H1 (cell line): ENCODE measurements at regions not wholly inside any gene's neighbourhood (a gene's known extent, or its start where the extent isn't known, plus 50 kb on each side); places are given as distances from the start of the nearest gene placed in this dataset.

Experiments
- CTCF ChIA-PET: fragments of 300-600 bp; sonication (Branson Sonifier 250); formaldehyde crosslinking; loops from one replicate; lab custom pipeline; 2021; ENCODE audit not compliant: partially characterized antibody; lab: Charles Lee
- POLR2A ChIA-PET: fragments of 300-600 bp; sonication (Branson Sonifier 250); formaldehyde crosslinking; loops from one replicate; lab custom pipeline; 2021; ENCODE audit warnings: inconsistent platforms; ENCODE audit not compliant: partially characterized antibody; lab: Charles Lee
- DNase-seq, 2 experiments: peaks; one replicate each; pipeline versions ENCODE4 v3.0.0 to v3.0.0-alpha.2; 2010 to 2022; ENCODE audit warnings: low spot score in 2 of 2, low read depth in 1 of 2, mixed read lengths in 1 of 2
- FAIRE-seq: peaks from 2 replicates; lab custom pipeline; 2011; peaks lifted over from hg19 to GRCh38; lab: Jason Lieb, UNC
- H2AFZ ChIP-seq: 2 replicates; pipeline ENCODE4 v1.8.1; 2012; ENCODE audit warnings: low read length, inconsistent platforms
- H2AK5ac ChIP-seq: 2 replicates; pipeline ENCODE4 v1.6.1; 2013; ENCODE audit warnings: low read depth, low read length
- H2BK120ac ChIP-seq: replicated peaks from 2 replicates; pipeline ENCODE3; 2013; ENCODE audit warnings: low read depth, low read length, inconsistent platforms
- H2BK12ac ChIP-seq: 2 replicates; pipeline ENCODE4 v1.6.1; 2013; ENCODE audit warnings: low read depth, low read length
- H2BK15ac ChIP-seq: 2 replicates; pipeline ENCODE4 v1.6.1; 2013; ENCODE audit warnings: low read length
- H2BK20ac ChIP-seq: 2 replicates; pipeline ENCODE4 v1.6.1; 2013; ENCODE audit warnings: low read length
- H2BK5ac ChIP-seq: 2 replicates; pipeline ENCODE4 v1.6.1; 2013; ENCODE audit warnings: low read depth, low read length
- H3K14ac ChIP-seq: 2 replicates; pipeline ENCODE4 v1.6.1; 2013; ENCODE audit warnings: inconsistent platforms; ENCODE audit not compliant: insufficient read length
- H3K18ac ChIP-seq: 2 replicates; pipeline ENCODE4 v1.6.1; 2013; ENCODE audit warnings: low read length; ENCODE audit errors: extremely low read depth
- H3K23ac ChIP-seq: 2 replicates; pipeline ENCODE4 v1.6.1; 2013; ENCODE audit warnings: inconsistent platforms; ENCODE audit not compliant: insufficient read length
- H3K23me2 ChIP-seq: 2 replicates; pipeline ENCODE4 v1.6.1; 2013; ENCODE audit warnings: low read depth, low read length
- H3K27ac ChIP-seq: 2 replicates; pipeline ENCODE4 v1.6.1; 2011; ENCODE audit warnings: low read depth, low read length, inconsistent platforms
- H3K27me3 ChIP-seq, 4 experiments: replicated peaks in 1 of 4; 1 replicate in 1 of 4; 2 replicates in 3 of 4; pipeline versions ENCODE4 v1.6.1 to v1.8.1; 2011 to 2013; ENCODE audit warnings: low read length in 3 of 4, mild to moderate bottlenecking in 3 of 4, inconsistent platforms in 2 of 4, mixed read lengths in 2 of 4, moderate library complexity in 1 of 4; ENCODE audit not compliant: control insufficient read depth in 3 of 4, insufficient read depth in 3 of 4; ENCODE audit errors: extremely low read depth in 1 of 4
- H3K36me3 ChIP-seq, 4 experiments: 2 replicates each; pipeline versions ENCODE4 v1.6.1 to v1.8.1; 2011 to 2013; ENCODE audit warnings: mild to moderate bottlenecking in 4 of 4, low read length in 3 of 4, moderate library complexity in 2 of 4, control low read depth in 1 of 4, inconsistent platforms in 1 of 4; ENCODE audit not compliant: insufficient read depth in 4 of 4, control insufficient read depth in 2 of 4
- H3K4ac ChIP-seq: replicated peaks from 2 replicates; pipeline ENCODE3; 2013; ENCODE audit warnings: low read length, low read depth, mixed read lengths, inconsistent platforms; ENCODE audit not compliant: insufficient read length
- H3K4me1 ChIP-seq, 4 experiments: replicated peaks in 1 of 4; 1 replicate in 1 of 4; 2 replicates in 3 of 4; pipeline versions ENCODE4 v1.6.1 to v1.8.1; 2011 to 2013; ENCODE audit warnings: low read length in 3 of 4, inconsistent platforms in 2 of 4, mixed read lengths in 1 of 4; ENCODE audit not compliant: insufficient read depth in 4 of 4, control insufficient read depth in 3 of 4
- H3K4me2 ChIP-seq, 2 experiments: 2 replicates each; pipeline versions ENCODE4 v1.6.1 to v1.8.1; 2011 to 2013; ENCODE audit warnings: low read depth in 2 of 2, low read length in 2 of 2, control low read depth in 1 of 2, inconsistent platforms in 1 of 2, mild to moderate bottlenecking in 1 of 2; ENCODE audit not compliant: insufficient read depth in 1 of 2
- H3K4me3 ChIP-seq, 4 experiments: fragments of 200-600, 300-600 bp in 1 of 4; sonication (generic), shearing (Covaris generic), sonication (Bioruptor Twin) in 1 of 4; 2 replicates each; pipeline versions ENCODE4 v1.5.1 to v1.8.1; 2011 to 2016; ENCODE audit warnings: low read length in 4 of 4, low read depth in 3 of 4, control low read depth in 2 of 4, inconsistent platforms in 2 of 4, mild to moderate bottlenecking in 2 of 4, mixed read lengths in 1 of 4, moderate library complexity in 1 of 4; ENCODE audit not compliant: insufficient read depth in 2 of 4; ENCODE audit errors: extremely low read depth in 1 of 4
- H3K56ac ChIP-seq: replicated peaks from 2 replicates; pipeline ENCODE3; 2013; ENCODE audit warnings: low read depth, mild to moderate bottlenecking, mixed read lengths, low read length, inconsistent platforms; ENCODE audit not compliant: insufficient read length
- H3K79me1 ChIP-seq: 2 replicates; pipeline ENCODE4 v1.6.1; 2013; ENCODE audit warnings: low read depth, low read length, control low read depth
- H3K79me2 ChIP-seq, 2 experiments: 2 replicates each; pipeline versions ENCODE4 v1.6.1 to v1.8.1; 2012 to 2013; ENCODE audit warnings: low read length in 2 of 2, mild to moderate bottlenecking in 2 of 2, inconsistent platforms in 1 of 2; ENCODE audit not compliant: insufficient read depth in 2 of 2, control insufficient read depth in 1 of 2
- H3K9ac ChIP-seq, 4 experiments: replicated peaks in 1 of 4; 1 replicate in 1 of 4; 2 replicates in 3 of 4; pipeline versions ENCODE4 v1.6.1 to v1.8.1; 2011 to 2013; ENCODE audit warnings: low read depth in 3 of 4, low read length in 3 of 4, control low read depth in 2 of 4, mild to moderate bottlenecking in 2 of 4, moderate library complexity in 2 of 4, inconsistent platforms in 1 of 4; ENCODE audit errors: extremely low read depth in 1 of 4
- H3K9me3 ChIP-seq, 2 experiments: 2 replicates each; pipeline versions ENCODE4 v1.6.1 to v1.8.1; 2012 to 2013; ENCODE audit warnings: mild to moderate bottlenecking in 2 of 2, moderate library complexity in 2 of 2, control low read depth in 1 of 2, inconsistent platforms in 1 of 2, low read depth in 1 of 2, low read length in 1 of 2, mixed read lengths in 1 of 2; ENCODE audit not compliant: insufficient read depth in 2 of 2
- H4K20me1 ChIP-seq, 2 experiments: replicated peaks in 1 of 2; 2 replicates each; pipeline versions ENCODE3 to v1.8.1; 2011 to 2013; ENCODE audit warnings: inconsistent platforms in 2 of 2, low read length in 2 of 2, mild to moderate bottlenecking in 1 of 2; ENCODE audit not compliant: insufficient read depth in 2 of 2, control insufficient read depth in 1 of 2
- H4K5ac ChIP-seq: 2 replicates; pipeline ENCODE4 v1.6.1; 2013; ENCODE audit warnings: low read length, low read depth, mixed read lengths, inconsistent platforms; ENCODE audit not compliant: insufficient read length
- H4K8ac ChIP-seq: 2 replicates; pipeline ENCODE4 v1.8.0; 2013; ENCODE audit warnings: mild to moderate bottlenecking, moderate library complexity, low read length, inconsistent platforms; ENCODE audit not compliant: insufficient read depth; ENCODE audit errors: extremely low read depth
- H4K91ac ChIP-seq: replicated peaks from 2 replicates; pipeline ENCODE3; 2013; ENCODE audit warnings: low read length, mixed read lengths, inconsistent platforms; ENCODE audit not compliant: insufficient read length
- CEBPB ChIP-seq: IDR thresholded peaks from 2 replicates; pipeline ENCODE4 v1.6.1; 2012; ENCODE audit warnings: low read depth, low read length
- FOSL1 ChIP-seq: IDR thresholded peaks from 2 replicates; pipeline ENCODE4 v1.6.1; 2011; ENCODE audit warnings: mild to moderate bottlenecking, low read depth, low read length, moderate library complexity; ENCODE audit not compliant: insufficient read depth
- GABPA ChIP-seq: IDR thresholded peaks from 2 replicates; pipeline ENCODE4 v1.6.1; 2011; ENCODE audit warnings: mild to moderate bottlenecking, low read length, moderate library complexity, borderline replicate concordance; ENCODE audit not compliant: insufficient read depth
- HDAC2 ChIP-seq, 2 experiments: fragments of 300-600 bp in 1 of 2; sonication (generic) in 1 of 2; IDR thresholded peaks; 2 replicates each; pipeline ENCODE4 v1.6.1; 2011 to 2012; ENCODE audit warnings: low read depth in 2 of 2, low read length in 2 of 2, mild to moderate bottlenecking in 2 of 2, moderate library complexity in 2 of 2, borderline replicate concordance in 1 of 2, inconsistent platforms in 1 of 2
- KDM1A ChIP-seq: fragments of 200-600, 300-600 bp; sonication (generic); IDR thresholded peaks from 2 replicates; pipeline ENCODE4 v1.7.1; 2016; ENCODE audit warnings: mild to moderate bottlenecking, low read length, borderline replicate concordance
- KDM5A ChIP-seq: fragments of 200-600 bp; IDR thresholded peaks from 2 replicates; pipeline ENCODE4 v1.7.1; 2012; ENCODE audit warnings: mild to moderate bottlenecking, low read length, inconsistent platforms, mixed read lengths
- PHF8 ChIP-seq: fragments of 200-600 bp; sonication (generic); conservative IDR thresholded peaks from 2 replicates; pipeline ENCODE4 v1.7.1; 2012; ENCODE audit warnings: low read depth, mild to moderate bottlenecking, inconsistent platforms, low read length, moderate library complexity
- RBBP5 ChIP-seq: IDR thresholded peaks from 2 replicates; pipeline ENCODE4 v1.7.1; 2012; ENCODE audit warnings: low read depth, mild to moderate bottlenecking, inconsistent platforms, low read length, moderate library complexity, borderline replicate concordance
- RXRA ChIP-seq: IDR thresholded peaks from 2 replicates; pipeline ENCODE4 v1.6.1; 2011; ENCODE audit warnings: low read depth, mild to moderate bottlenecking, low read length, moderate library complexity; ENCODE audit not compliant: insufficient read depth
- SP1 ChIP-seq: IDR thresholded peaks from 2 replicates; pipeline ENCODE4 v1.6.1; 2011; ENCODE audit warnings: low read depth, low read length
- SUZ12 ChIP-seq: fragments of 200-600 bp; sonication (generic); IDR thresholded peaks from 2 replicates; pipeline ENCODE4 v1.6.1; 2012; ENCODE audit warnings: mild to moderate bottlenecking, inconsistent platforms, low read length, moderate library complexity, mixed read lengths
- TCF12 ChIP-seq: IDR thresholded peaks from 2 replicates; pipeline ENCODE4 v1.6.1; 2011; ENCODE audit warnings: low read depth, mild to moderate bottlenecking, low read length
- TF ChIP-seq, protein P1 (sequence below): IDR thresholded peaks from 2 replicates; pipeline ENCODE4 v1.6.1; 2011; ENCODE audit warnings: low read length, improper control_type of control experiment
- TF ChIP-seq, protein P2 (sequence below): IDR thresholded peaks from 2 replicates; pipeline ENCODE4 v1.6.1; 2011; ENCODE audit warnings: low read depth, mild to moderate bottlenecking, low read length; ENCODE audit not compliant: insufficient read depth

DNA sequence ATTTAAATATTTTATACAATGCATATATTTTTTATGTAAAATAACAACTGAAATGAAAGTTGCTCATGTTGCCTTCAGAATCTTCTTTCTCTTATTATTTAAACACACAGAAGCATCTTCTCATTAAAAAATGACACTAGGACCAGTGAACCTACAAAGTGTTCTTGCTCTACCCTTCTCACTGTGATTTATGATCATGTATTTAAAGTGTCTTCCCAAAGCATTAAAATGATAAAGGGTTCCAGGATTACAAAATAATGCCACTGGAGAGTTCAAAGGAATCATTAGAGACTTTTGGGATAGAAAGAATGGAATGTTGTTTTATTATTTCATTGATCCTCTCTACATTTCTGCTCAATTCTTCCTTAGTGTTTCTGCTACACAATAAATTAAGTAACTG, 643.6 kb upstream of the SLITRK1 start:
- ChIA-PET POLR2A (no interaction called here), CTCF (interaction anchor here (0.6 kb wide), 1 partner anchor 1073 kb away, joined by 3 read pairs; no protein-coding TSS in a partner anchor)
- Histone ChIP-seq H3K79me1 (no peaks in the 10 kb centered on the region), H3K23ac (no peak overlapping the region), H3K79me2 (no peaks in the 10 kb centered on the region), H3K4ac (no peak overlapping the region), H2BK120ac (no peak overlapping the region), H2AFZ (no peak overlapping the region), H3K27me3 (no peaks in the 10 kb centered on the region), H2AK5ac (no peak overlapping the region), H4K8ac (no peak overlapping the region), H3K4me1 (no peaks in the 10 kb centered on the region), H4K20me1 (no peaks in the 10 kb centered on the region), H3K9me3 (no peaks in the 10 kb centered on the region), H3K4me2 (no peak overlapping the region), H2BK20ac (no peak overlapping the region), H4K91ac (no peak overlapping the region), H2BK5ac (no peak overlapping the region), H2BK12ac (no peak overlapping the region), H3K14ac (no peak overlapping the region), H3K4me3 (no peak overlapping the region), H3K36me3 (no peaks in the 10 kb centered on the region), H3K56ac (no peak overlapping the region), H2BK15ac (no peak overlapping the region), H3K27ac (no peak overlapping the region), H3K18ac (no peak overlapping the region), H3K9ac (no peak overlapping the region), H3K23me2 (no peaks in the 10 kb centered on the region), H4K5ac (no peak overlapping the region)
- FAIRE-seq (no peak), DNase-seq (no peak)
- TF ChIP-seq KDM1A (no peak), FOSL1 (no peak), TCF12 (no peak), RXRA (no peak), CEBPB (no peak), HDAC2 (IDR thresholded peaks at IDR 0.05; ENCODE audit: borderline replicate concordance in 1 of 2, low read depth in 2 of 2, low read length in 2 of 2) (no peak), SUZ12 (no peak), SP1 (no peak), RBBP5 (no peak), GABPA (no peak), PHF8 (no peak), KDM5A (no peak)
- TF ChIP-seq, protein P1, sequence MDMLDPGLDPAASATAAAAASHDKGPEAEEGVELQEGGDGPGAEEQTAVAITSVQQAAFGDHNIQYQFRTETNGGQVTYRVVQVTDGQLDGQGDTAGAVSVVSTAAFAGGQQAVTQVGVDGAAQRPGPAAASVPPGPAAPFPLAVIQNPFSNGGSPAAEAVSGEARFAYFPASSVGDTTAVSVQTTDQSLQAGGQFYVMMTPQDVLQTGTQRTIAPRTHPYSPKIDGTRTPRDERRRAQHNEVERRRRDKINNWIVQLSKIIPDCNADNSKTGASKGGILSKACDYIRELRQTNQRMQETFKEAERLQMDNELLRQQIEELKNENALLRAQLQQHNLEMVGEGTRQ: no peak
- TF ChIP-seq, protein P2, sequence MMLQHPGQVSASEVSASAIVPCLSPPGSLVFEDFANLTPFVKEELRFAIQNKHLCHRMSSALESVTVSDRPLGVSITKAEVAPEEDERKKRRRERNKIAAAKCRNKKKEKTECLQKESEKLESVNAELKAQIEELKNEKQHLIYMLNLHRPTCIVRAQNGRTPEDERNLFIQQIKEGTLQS: no peak
